Motor neuron (in vitro differentiated cells): ENCODE measurements at regions not wholly inside any gene's neighbourhood (a gene's known extent, or its start where the extent isn't known, plus 50 kb on each side); places are given as distances from the start of the nearest gene placed in this dataset.
"Not testable (repeated sequence)": the region's sequence is repeated elsewhere in the genome, so short reads cannot be mapped to it uniquely, and the experiment has no call there.

ENCODE experiments used
- ATAC-seq, 8 experiments: fragments of 200-7000 bp; cut with Tn5 transposase; replicated peaks in 6 of 8; 2 replicates each; pipeline ENCODE4 v1.8.0; 2021; ENCODE audit warnings: mild to moderate bottlenecking in 8 of 8, moderate library complexity in 8 of 8
- H3K27ac ChIP-seq, 2 donors: fragments of 250-450 bp; sonication (Bioruptor Pico); 2 replicates each; pipeline ENCODE4 v1.9.0; 2021; ENCODE audit warnings: antibody characterized with exemption in 2 of 2, mild to moderate bottlenecking in 2 of 2, moderate library complexity in 1 of 2
- H3K4me1 ChIP-seq, 2 donors: fragments of 250-450 bp; sonication (Bioruptor Pico); replicated peaks in 1 of 2; 2 replicates each; pipeline ENCODE4 v1.6.1; 2021; ENCODE audit warnings: antibody characterized with exemption in 2 of 2, mild to moderate bottlenecking in 2 of 2, moderate library complexity in 1 of 2
- H3K4me3 ChIP-seq, 5 donors: fragments of 250-450 bp; sonication (Bioruptor Pico); 2 replicates each; pipeline ENCODE4 v1.9.0; 2021; ENCODE audit warnings: antibody characterized with exemption in 5 of 5, mild to moderate bottlenecking in 5 of 5, moderate library complexity in 4 of 5
- WGBS, 10 experiments: fragments of 450-650 bp; shearing (Covaris generic); methylation state at CpG; one replicate each; pipeline ENCODE4 v1.0.0; 2022; 5-methylcytosine and 5-hydroxymethylcytosine counted together
- in situ Hi-C, 9 experiments: fragments of 400-800 bp; cut with MboI; loops; one replicate each; pipeline ENCODE4 v1.15.0; 2021; ENCODE audit warnings: low sequenced_read_pairs in 9 of 9, low pct_unique_long_range_greater_than_20kb in 2 of 9; ENCODE audit not compliant: unreplicated experiment in 9 of 9

DNA sequence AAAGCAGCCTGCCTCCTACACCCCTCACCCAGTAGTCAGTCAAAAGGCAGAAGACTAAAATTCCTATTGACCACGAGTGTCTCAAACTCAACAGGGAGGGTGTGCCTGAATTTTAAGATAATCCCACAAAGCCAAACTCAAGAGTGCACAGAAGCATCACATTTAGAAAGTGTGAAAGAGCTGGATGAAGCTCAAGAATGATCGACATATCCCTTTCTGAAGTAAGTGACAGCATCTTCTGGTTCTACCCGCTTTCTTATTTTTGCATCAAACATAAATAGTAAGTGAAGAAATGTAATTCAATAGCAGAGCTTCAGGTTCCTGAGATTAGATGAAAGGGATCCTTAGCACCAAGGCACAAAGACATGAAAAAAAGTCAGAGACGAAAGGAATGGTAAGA is 64.5 kb upstream of the BACH2 start:
- Histone ChIP-seq H3K27ac (no peak overlapping the region), H3K4me3 (no peak overlapping the region), H3K4me1 (peaks cover 0 to 25% of the 10 kb centered on the region in 2 donors)
- in situ Hi-C loops: no loop called here
- ATAC-seq: no peak
- WGBS, 10 experiments: 0 to 100% (median 78%) methylated on average over 1 to 4 of the region's 4 CpGs

- in situ Hi-C loops, ATAC-seq, H3K4me3 ChIP-seq, H3K27ac ChIP-seq: not testable (repeated sequence)
- 60 to 100% (median 88%) methylated on average over 1 to 10 of the region's 11 CpGs for WGBS, 10 experiments
- peaks cover 0 to 21% of the 10 kb centered on the region in 2 donors for H3K4me1 ChIP-seq
Measured at GRCh38 chr6:90358036-90358770, 61.6 kb upstream of the BACH2 start.

GRCh38 chr6:90356012-90356421 is 59.4 kb upstream of the BACH2 start:
- no peak overlapping the region for H3K27ac ChIP-seq
- 51 to 100% (median 77%) methylated on average over 1 to 9 of the region's 12 CpGs; no CpG with 5 or more reads in 3 of the 10 experiments for WGBS, 10 experiments
- no peak overlapping the region for H3K4me3 ChIP-seq
- H3K4me1 ChIP-seq: peaks cover 0 to 17% of the 10 kb centered on the region in 2 donors
- in situ Hi-C loops: no loop called here
- ATAC-seq: peak in 3 of 8 experiments; percentile 20 to 72 (median 21)

GRCh38 chr6:90354961-90355360 is 58.3 kb upstream of the BACH2 start:
- in situ Hi-C loops: no loop called here
- Histone ChIP-seq H3K27ac (no peak overlapping the region), H3K4me3 (no peak overlapping the region), H3K4me1 (peaks cover 0 to 9% of the 10 kb centered on the region in 2 donors)
- ATAC-seq: no peak

DNA sequence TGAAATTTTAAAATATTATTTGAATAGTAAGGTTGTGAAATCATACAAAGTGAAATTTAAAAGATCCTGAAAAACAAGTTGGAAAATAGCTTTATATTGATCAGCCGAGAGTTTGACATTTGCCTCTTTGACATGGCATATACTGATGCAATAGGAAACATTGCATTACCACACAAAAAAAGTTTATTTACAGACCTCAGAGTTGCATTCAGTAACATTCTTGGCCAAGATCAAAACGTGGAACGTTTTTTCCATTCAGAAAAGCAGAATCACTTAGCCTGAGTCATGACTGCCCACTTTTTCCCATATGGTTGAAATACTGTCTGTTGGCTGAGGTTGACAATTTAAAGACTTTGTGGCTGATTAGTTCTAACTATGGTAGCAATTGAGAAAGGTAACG is 55.1 kb upstream of the BACH2 start:
- 11 to 83% (median 46%) methylated on average over 3 to 4 of the region's 4 CpGs; no CpG with 5 or more reads in 2 of the 10 experiments for WGBS, 10 experiments
- ATAC-seq: no peak
- no peak overlapping the region for H3K27ac ChIP-seq
- peaks cover 0 to 13% of the 10 kb centered on the region in 2 donors for H3K4me1 ChIP-seq
- no peak overlapping the region for H3K4me3 ChIP-seq
- in situ Hi-C loops: no loop called here

DNA sequence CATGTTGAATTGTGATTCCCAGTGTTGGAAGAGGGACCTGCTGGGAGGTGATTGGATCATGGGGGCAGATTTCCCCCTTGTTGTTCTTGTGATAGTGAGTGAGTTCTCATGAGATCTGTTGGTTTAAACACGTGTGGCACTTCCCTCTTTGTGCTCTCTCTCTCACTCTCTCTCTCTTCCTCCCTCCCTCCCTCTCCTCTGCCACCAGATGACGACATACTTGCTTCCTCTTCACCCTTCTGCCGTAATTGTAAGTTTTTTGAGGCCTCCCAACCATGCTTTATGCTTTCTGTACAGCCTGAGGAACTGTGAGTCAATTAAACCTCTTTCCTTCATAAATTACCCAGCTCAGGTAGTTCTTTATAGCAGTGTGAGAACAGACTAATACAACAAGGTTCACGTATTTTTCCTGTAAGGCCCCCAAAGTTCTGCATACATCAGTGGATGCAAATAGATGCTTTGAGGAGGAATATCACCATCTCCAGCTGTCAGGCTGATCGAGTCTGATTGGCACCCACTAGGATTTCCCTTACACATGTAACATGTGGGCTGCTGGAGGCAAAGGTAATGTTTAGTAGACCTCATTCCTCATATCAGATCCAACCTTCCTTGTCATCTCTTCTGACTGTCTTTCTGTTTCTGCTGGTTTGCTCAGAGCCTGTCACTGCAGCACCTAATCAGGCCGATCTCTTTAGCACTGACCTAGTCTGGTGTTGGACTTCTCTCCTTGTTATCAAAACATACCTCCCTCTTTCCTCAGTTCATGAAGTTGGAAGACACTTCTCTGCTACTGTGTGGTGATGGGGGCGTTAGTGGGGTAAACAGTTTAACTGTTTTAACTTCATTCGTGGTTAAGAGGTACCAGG is 54.3 kb upstream of the BACH2 start:
- peak in 3 of 8 experiments; percentile 27 to 63 (median 39) for ATAC-seq
- in situ Hi-C loops: no loop called here
- no peak overlapping the region for H3K27ac ChIP-seq
- 27 to 72% (median 51%) methylated on average over 2 to 8 of the region's 8 CpGs; no CpG with 5 or more reads in 2 of the 10 experiments for WGBS, 10 experiments
- H3K4me1 ChIP-seq: peaks cover 0 to 20% of the 10 kb centered on the region in 2 donors
- H3K4me3 ChIP-seq: no peak overlapping the region

GRCh38 chr6:90347411-90347851 is 50.8 kb upstream of the BACH2 start:
- H3K27ac ChIP-seq: no peak overlapping the region
- H3K4me3 ChIP-seq: no peak overlapping the region
- peaks cover 0 to 32% of the 10 kb centered on the region in 2 donors for H3K4me1 ChIP-seq
- WGBS, 10 experiments: 0 to 100% (median 85%) methylated on average over 1 to 2 of the region's 2 CpGs; no CpG with 5 or more reads in 4 of the 10 experiments
- ATAC-seq: peak in 2 of 8 experiments; percentile 16 to 27
- in situ Hi-C loops: no loop called here

DNA sequence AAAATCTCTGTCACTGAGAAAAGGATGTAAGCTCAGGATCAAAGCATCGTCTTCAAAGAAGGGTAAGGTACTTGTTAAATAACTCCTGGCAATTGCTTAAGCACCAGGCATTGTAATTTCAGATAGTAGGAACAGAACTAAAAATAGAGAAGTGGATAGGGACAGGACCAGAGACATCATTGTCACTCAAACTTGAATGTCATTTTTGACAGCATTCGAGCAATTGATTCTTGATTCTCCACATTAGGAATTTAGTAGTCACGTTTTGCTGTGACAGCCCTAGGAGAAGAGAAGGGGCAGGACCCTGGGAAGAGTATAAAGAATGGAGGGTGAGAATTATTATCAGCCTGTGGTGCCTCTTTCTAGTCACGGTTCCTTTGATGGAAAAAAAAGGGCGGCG is 50.1 kb upstream of the BACH2 start:
- no peak for ATAC-seq
- peaks cover 0 to 29% of the 10 kb centered on the region in 2 donors for H3K4me1 ChIP-seq
- WGBS, 10 experiments: 13 to 79% (median 61%) methylated on average over 2 to 6 of the region's 6 CpGs
- no peak overlapping the region for H3K27ac ChIP-seq
- in situ Hi-C loops: no loop called here
- no peak overlapping the region for H3K4me3 ChIP-seq
